OCI-LY3 (cell line): ENCODE measurements at regions not wholly inside any gene's neighbourhood (a gene's known extent, or its start where the extent isn't known, plus 50 kb on each side); places are given as distances from the start of the nearest gene placed in this dataset.

ENCODE experiments used
- H2AFZ ChIP-seq: fragments of 200-600, 300-600 bp; shearing (Covaris generic); 2 replicates; pipeline ENCODE4 v1.6.0; 2014; ENCODE audit warnings: antibody characterized with exemption, low read depth, low read length
- H3K27ac ChIP-seq: fragments of 200-600, 300-600 bp; sonication (generic); 2 replicates; pipeline ENCODE4 v1.5.1; 2014; ENCODE audit warnings: mild to moderate bottlenecking, low read length, moderate library complexity, mixed read lengths
- H3K27me3 ChIP-seq: fragments of 200-600, 300-600 bp; sonication (generic); 2 replicates; pipeline ENCODE4 v1.6.1; 2014; ENCODE audit warnings: low read depth, low read length, mixed read lengths
- H3K36me3 ChIP-seq: fragments of 200-600, 300-600 bp; sonication (generic); replicated peaks from 2 replicates; pipeline ENCODE3; 2014; ENCODE audit warnings: low read depth, low read length, mixed read lengths
- H3K4me1 ChIP-seq: fragments of 300-600, 200-600 bp; sonication (generic); 2 replicates; pipeline ENCODE4 v1.6.1; 2014; ENCODE audit warnings: low read length, mixed read lengths
- H3K4me2 ChIP-seq: fragments of 200-600, 300-600 bp; sonication (generic); 2 replicates; pipeline ENCODE4 v1.6.1; 2014; ENCODE audit warnings: low read length, mixed read lengths
- H3K4me3 ChIP-seq: fragments of 300-600, 200-600 bp; sonication (generic); 2 replicates; pipeline ENCODE4 v1.5.1; 2014; ENCODE audit warnings: antibody characterized with exemption, mild to moderate bottlenecking, low read length, moderate library complexity
- H3K79me2 ChIP-seq: fragments of 300-600, 200-600 bp; shearing (Covaris generic); 2 replicates; pipeline ENCODE4 v1.6.1; 2014; ENCODE audit warnings: mild to moderate bottlenecking, low read length, mixed read lengths
- H3K9ac ChIP-seq: fragments of 300-600, 200-600 bp; shearing (Covaris generic); 2 replicates; pipeline ENCODE4 v1.6.0; 2014; ENCODE audit warnings: mild to moderate bottlenecking, low read length, moderate library complexity
- H3K9me3 ChIP-seq: fragments of 200-600, 300-600 bp; shearing (Covaris generic); 2 replicates; pipeline ENCODE4 v1.6.1; 2014; ENCODE audit warnings: low read length, mixed read lengths; ENCODE audit not compliant: insufficient read depth
- H4K20me1 ChIP-seq: fragments of 200-600, 300-600 bp; sonication (generic); 2 replicates; pipeline ENCODE4 v1.6.1; 2016; ENCODE audit warnings: low read length, mixed read lengths; ENCODE audit not compliant: insufficient read depth
- CTCF ChIP-seq: fragments of 200-600, 300-600 bp; sonication (generic); IDR thresholded peaks from 2 replicates; pipeline ENCODE4 v1.5.1; 2014; ENCODE audit warnings: antibody characterized with exemption, low read length, low read depth
- EZH2phosphoT487 ChIP-seq: fragments of 200-600 bp; shearing (Covaris generic); IDR thresholded peaks from 2 replicates; pipeline ENCODE4 v1.6.1; 2018; ENCODE audit warnings: antibody characterized with exemption, mixed run types, low read depth

- no peak overlapping the region for H2AFZ ChIP-seq
- no peaks in the 10 kb centered on the region for H4K20me1 ChIP-seq
- no peak overlapping the region for H3K27ac ChIP-seq
- H3K36me3 ChIP-seq, result no peaks in the 10 kb centered on the region
- H3K27me3 ChIP-seq, result no peaks in the 10 kb centered on the region
- H3K4me2 ChIP-seq, result no peak overlapping the region
- H3K79me2 ChIP-seq, result no peaks in the 10 kb centered on the region
- no peaks in the 10 kb centered on the region for H3K9me3 ChIP-seq
- H3K4me3 ChIP-seq, result no peak overlapping the region
- no peak for TF ChIP-seq EZH2phosphoT487
- TF ChIP-seq CTCF, result no peak
- no peak overlapping the region for H3K9ac ChIP-seq
- H3K4me1 ChIP-seq, result no peaks in the 10 kb centered on the region
Measured at GRCh38 chr5:165527577-165527976, 2022.2 kb downstream of the MAT2B start.

GRCh38 chr5:165538065-165538464 is 2032.6 kb downstream of the MAT2B start:
- Histone ChIP-seq H3K9me3 (no peaks in the 10 kb centered on the region), H3K9ac (no peak overlapping the region), H4K20me1 (no peaks in the 10 kb centered on the region), H3K27ac (no peak overlapping the region), H3K4me3 (no peak overlapping the region), H3K27me3 (no peaks in the 10 kb centered on the region), H3K36me3 (no peaks in the 10 kb centered on the region), H2AFZ (no peak overlapping the region), H3K4me1 (no peaks in the 10 kb centered on the region), H3K79me2 (no peaks in the 10 kb centered on the region), H3K4me2 (no peak overlapping the region)
- TF ChIP-seq EZH2phosphoT487 (no peak), CTCF (no peak)

GRCh38 chr5:165559645-165560044 is 2054.2 kb downstream of the MAT2B start:
- no peak overlapping the region for H2AFZ ChIP-seq
- no peak overlapping the region for H3K9ac ChIP-seq
- no peak overlapping the region for H3K4me2 ChIP-seq
- no peaks in the 10 kb centered on the region for H4K20me1 ChIP-seq
- H3K79me2 ChIP-seq, result no peaks in the 10 kb centered on the region
- H3K36me3 ChIP-seq, result no peaks in the 10 kb centered on the region
- TF ChIP-seq EZH2phosphoT487 (no peak), CTCF (no peak)
- H3K27ac ChIP-seq, result no peak overlapping the region
- H3K4me3 ChIP-seq, result no peak overlapping the region
- no peaks in the 10 kb centered on the region for H3K9me3 ChIP-seq
- no peaks in the 10 kb centered on the region for H3K4me1 ChIP-seq
- H3K27me3 ChIP-seq, result no peaks in the 10 kb centered on the region

GRCh38 chr5:165560648-165561047 is 2055.2 kb downstream of the MAT2B start:
- no peak overlapping the region for H2AFZ ChIP-seq
- H3K9me3 ChIP-seq, result no peaks in the 10 kb centered on the region
- H3K27ac ChIP-seq, result no peak overlapping the region
- H3K27me3 ChIP-seq, result no peaks in the 10 kb centered on the region
- no peaks in the 10 kb centered on the region for H3K79me2 ChIP-seq
- no peak overlapping the region for H3K4me3 ChIP-seq
- H4K20me1 ChIP-seq, result no peaks in the 10 kb centered on the region
- TF ChIP-seq CTCF, result no peak
- no peak for TF ChIP-seq EZH2phosphoT487
- no peak overlapping the region for H3K4me2 ChIP-seq
- H3K4me1 ChIP-seq, result no peaks in the 10 kb centered on the region
- no peaks in the 10 kb centered on the region for H3K36me3 ChIP-seq
- H3K9ac ChIP-seq, result no peak overlapping the region
